22Rv1 (cell line): ENCODE measurements at regions not wholly inside any gene's neighbourhood (a gene's known extent, or its start where the extent isn't known, plus 50 kb on each side); places are given as distances from the start of the nearest gene placed in this dataset.

ENCODE experiments used
- H3K27ac ChIP-seq: fragments of 450-650 bp; 2 replicates; pipeline ENCODE4 v1.5.1; 2017
- ZFX ChIP-seq: fragments of 450-650 bp; IDR thresholded peaks from 2 replicates; pipeline ENCODE4 v1.6.1; 2017; ENCODE audit warnings: antibody characterized with exemption, borderline replicate concordance
- TF ChIP-seq, protein P1 (sequence below): fragments of 450-650 bp; IDR thresholded peaks from 2 replicates; pipeline ENCODE4 v1.5.1; 2017; ENCODE audit warnings: mild to moderate bottlenecking

DNA sequence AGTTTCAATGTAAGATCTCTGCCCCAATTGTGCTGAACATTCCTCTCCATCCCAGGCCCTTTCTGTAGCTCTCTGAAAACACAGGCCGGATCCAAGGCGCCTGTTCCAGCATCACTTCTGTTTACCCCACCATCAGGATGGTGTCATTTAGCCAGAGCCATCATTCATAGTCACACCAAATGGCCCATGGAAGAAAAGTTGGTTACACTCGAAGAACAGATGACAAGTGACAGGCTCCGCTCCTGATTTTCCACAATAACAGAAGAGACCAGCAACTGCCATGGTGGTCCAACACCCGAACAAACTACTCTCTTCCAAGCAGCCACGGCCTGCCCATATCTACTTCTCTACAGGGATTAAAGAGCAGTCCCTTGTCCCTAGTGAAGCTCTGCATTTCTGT lies 59.9 kb upstream of the PROX1 start:
- TF ChIP-seq, protein P1, sequence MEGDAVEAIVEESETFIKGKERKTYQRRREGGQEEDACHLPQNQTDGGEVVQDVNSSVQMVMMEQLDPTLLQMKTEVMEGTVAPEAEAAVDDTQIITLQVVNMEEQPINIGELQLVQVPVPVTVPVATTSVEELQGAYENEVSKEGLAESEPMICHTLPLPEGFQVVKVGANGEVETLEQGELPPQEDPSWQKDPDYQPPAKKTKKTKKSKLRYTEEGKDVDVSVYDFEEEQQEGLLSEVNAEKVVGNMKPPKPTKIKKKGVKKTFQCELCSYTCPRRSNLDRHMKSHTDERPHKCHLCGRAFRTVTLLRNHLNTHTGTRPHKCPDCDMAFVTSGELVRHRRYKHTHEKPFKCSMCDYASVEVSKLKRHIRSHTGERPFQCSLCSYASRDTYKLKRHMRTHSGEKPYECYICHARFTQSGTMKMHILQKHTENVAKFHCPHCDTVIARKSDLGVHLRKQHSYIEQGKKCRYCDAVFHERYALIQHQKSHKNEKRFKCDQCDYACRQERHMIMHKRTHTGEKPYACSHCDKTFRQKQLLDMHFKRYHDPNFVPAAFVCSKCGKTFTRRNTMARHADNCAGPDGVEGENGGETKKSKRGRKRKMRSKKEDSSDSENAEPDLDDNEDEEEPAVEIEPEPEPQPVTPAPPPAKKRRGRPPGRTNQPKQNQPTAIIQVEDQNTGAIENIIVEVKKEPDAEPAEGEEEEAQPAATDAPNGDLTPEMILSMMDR, result no peak
- TF ChIP-seq ZFX, result no peak
- no peak overlapping the region for H3K27ac ChIP-seq

DNA sequence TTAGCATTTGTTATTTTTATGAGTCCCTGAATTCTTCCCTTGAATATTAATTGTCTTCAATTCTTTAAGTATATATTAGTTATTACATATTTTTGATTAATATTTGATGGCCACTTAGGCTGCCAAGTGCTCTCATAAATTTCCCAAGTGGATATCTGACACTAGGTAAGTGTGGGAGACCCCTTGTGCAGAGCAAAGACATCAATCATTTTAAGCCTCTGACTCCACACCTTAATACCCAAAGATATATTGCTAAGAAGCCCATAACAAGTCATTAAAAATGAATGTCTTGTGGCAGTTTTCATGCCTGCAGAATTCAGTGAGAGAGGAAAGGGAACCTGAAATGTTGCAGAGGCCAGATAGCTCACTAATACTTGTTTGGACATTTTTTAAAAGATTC lies 58.4 kb upstream of the PROX1 start:
- TF ChIP-seq, protein P1, result no peak
- no peak for TF ChIP-seq ZFX
- H3K27ac ChIP-seq, result no peak overlapping the region

DNA sequence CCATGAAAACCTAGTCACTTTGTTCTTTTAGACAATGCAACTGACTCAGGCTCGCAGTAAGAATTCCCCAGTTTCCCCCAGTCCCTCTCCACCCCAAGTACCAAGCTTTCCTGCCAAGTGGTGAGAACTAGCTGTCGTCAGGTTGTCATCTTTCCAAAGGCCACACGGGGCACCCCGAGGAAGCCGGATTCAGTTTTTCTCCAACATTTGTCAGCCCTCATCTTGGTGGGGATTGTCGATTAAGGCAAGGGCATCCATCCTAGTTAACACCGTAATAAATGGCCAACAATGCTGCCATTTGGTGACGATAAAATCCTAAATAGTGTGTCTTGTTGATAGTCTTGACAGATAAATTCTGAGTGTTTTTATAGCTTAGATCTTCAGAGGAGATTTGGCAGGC lies 55.9 kb upstream of the PROX1 start:
- TF ChIP-seq, protein P1, result no peak
- TF ChIP-seq ZFX, result no peak
- H3K27ac ChIP-seq, result no peak overlapping the region

DNA sequence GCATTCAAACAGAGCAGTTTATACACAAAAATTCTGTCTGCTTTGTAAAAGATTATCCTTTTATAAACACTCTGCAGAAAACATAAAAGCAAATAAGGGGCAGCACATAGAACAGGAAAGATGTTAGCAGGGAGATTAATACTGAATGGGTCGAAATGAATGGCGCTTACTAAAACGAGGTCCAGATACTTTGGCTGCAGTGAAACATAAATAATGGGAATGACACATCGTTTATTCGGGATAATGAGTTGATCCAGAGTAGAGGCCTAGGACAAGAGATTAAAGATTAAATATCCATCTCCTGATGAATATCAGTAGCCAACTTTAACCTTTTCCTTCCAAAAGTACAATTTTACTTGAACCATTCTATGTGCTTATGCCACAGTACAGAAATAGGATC lies 54.4 kb upstream of the PROX1 start:
- no peak overlapping the region for H3K27ac ChIP-seq
- TF ChIP-seq ZFX, result no peak
- TF ChIP-seq, protein P1, result no peak

DNA sequence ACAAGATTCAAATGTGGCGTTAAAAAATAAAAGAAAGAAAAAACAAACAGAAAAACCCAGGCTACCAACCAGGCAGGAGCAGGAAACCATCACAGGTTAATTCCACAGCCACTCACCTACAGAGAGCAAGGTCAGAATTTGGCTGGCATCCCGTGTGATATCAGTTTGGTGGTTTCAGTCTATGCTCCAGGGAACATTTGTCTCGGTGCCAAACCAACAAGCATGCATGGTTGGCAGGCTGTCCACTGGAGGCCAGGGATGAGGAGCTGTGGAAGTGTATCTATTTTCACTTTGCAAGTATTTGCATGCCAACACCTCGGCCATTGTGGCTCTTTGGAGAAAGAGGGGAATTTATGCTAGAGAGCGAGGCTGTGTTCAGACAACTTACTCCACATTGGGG lies 53.1 kb upstream of the PROX1 start:
- no peak overlapping the region for H3K27ac ChIP-seq
- TF ChIP-seq, protein P1, result no peak
- TF ChIP-seq ZFX, result no peak

DNA sequence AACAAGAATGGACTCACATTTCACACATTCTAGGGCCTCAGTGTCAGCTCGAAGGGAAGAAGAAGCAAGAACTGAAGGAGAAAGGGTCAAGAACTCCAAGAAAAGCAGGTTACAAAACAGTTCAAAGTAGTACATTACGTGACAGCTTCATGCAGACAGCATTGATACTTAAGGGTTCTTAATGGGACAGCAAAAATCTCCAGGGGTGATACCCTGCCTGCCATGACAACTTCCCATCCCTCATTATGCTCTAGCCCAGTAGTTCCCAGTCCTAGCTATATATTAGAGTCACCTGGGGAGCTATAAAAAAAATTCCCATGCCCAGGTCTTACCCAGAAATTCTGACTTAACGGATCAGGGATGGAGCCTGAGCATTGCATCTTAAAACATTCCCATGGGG lies 51.2 kb upstream of the PROX1 start:
- TF ChIP-seq, protein P1, result no peak
- TF ChIP-seq ZFX, result no peak
- no peak overlapping the region for H3K27ac ChIP-seq
